ENCODE measurements at regions not wholly inside any gene's neighbourhood (a gene's known extent, or its start where the extent isn't known, plus 50 kb on each side); places are given as distances from the start of the nearest gene placed in this dataset.

DNA sequence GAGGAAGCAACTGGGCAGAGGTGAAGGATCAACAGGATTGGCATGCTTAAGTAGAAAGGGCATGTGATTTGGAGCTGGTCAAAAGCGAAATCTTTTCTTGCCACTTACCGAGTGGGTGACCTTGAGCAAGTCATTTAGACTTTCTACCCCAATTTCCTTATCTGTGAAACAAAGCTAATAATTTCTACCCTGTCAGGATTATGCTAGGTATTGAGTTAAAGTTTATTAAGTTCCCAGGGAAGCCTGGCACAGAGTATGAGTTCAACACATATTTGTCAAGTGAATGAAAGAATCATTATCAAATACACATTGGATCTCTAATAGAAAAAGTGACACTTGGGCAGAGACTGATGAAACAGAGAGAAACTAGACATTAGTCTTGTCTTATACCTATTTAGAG lies 66.4 kb upstream of the FRMD4B start:
- Histone ChIP-seq H3K27ac (ENCODE audit: low read depth, low read length) (no peak overlapping the region), H3K9ac (ENCODE audit: low read length) (no peak overlapping the region), H3K4me3 (ENCODE audit: low read length) (no peak overlapping the region)

GRCh38 chr3:69451594-69451993 lies 65.7 kb upstream of the FRMD4B start:
- no peak overlapping the region for H3K27ac ChIP-seq (ENCODE audit: low read depth, low read length)
- H3K4me1 ChIP-seq (ENCODE audit: control insufficient read depth, insufficient read depth, low read length) = peaks cover 3% of the 10 kb centered on the region
- no peak overlapping the region for H3K4me3 ChIP-seq (ENCODE audit: low read length)
- H3K36me3 ChIP-seq (ENCODE audit: control insufficient read depth, insufficient read depth, low read length) = no peaks in the 10 kb centered on the region
- no peaks in the 10 kb centered on the region for H3K27me3 ChIP-seq (ENCODE audit: control insufficient read depth, insufficient read depth, low read length)
- no peak overlapping the region for H3K9ac ChIP-seq (ENCODE audit: low read length)

More for the DNA sequence above, 66.4 kb upstream of the FRMD4B start:
- H3K4me1 ChIP-seq (ENCODE audit: control insufficient read depth, insufficient read depth, low read length) = peaks cover 3% of the 10 kb centered on the region
- no peaks in the 10 kb centered on the region for H3K36me3 ChIP-seq (ENCODE audit: control insufficient read depth, insufficient read depth, low read length)
- no peaks in the 10 kb centered on the region for H3K27me3 ChIP-seq (ENCODE audit: control insufficient read depth, insufficient read depth, low read length)

GRCh38 chr3:69448877-69449276 lies 63.0 kb upstream of the FRMD4B start:
- Histone ChIP-seq H3K4me3 (ENCODE audit: low read length) (no peak overlapping the region), H3K36me3 (ENCODE audit: control insufficient read depth, insufficient read depth, low read length) (no peaks in the 10 kb centered on the region), H3K4me1 (ENCODE audit: control insufficient read depth, insufficient read depth, low read length) (peaks cover 3% of the 10 kb centered on the region), H3K27me3 (ENCODE audit: control insufficient read depth, insufficient read depth, low read length) (no peaks in the 10 kb centered on the region), H3K27ac (ENCODE audit: low read depth, low read length) (no peak overlapping the region), H3K9ac (ENCODE audit: low read length) (no peak overlapping the region)

GRCh38 chr3:69446402-69447072 lies 60.6 kb upstream of the FRMD4B start:
- H3K36me3 ChIP-seq (ENCODE audit: control insufficient read depth, insufficient read depth, low read length) = no peaks in the 10 kb centered on the region
- H3K27me3 ChIP-seq (ENCODE audit: control insufficient read depth, insufficient read depth, low read length) = no peaks in the 10 kb centered on the region
- no peak overlapping the region for H3K9ac ChIP-seq (ENCODE audit: low read length)
- peaks cover 5% of the 10 kb centered on the region for H3K4me1 ChIP-seq (ENCODE audit: control insufficient read depth, insufficient read depth, low read length)
- no peak overlapping the region for H3K27ac ChIP-seq (ENCODE audit: low read depth, low read length)
- no peak overlapping the region for H3K4me3 ChIP-seq (ENCODE audit: low read length)

DNA sequence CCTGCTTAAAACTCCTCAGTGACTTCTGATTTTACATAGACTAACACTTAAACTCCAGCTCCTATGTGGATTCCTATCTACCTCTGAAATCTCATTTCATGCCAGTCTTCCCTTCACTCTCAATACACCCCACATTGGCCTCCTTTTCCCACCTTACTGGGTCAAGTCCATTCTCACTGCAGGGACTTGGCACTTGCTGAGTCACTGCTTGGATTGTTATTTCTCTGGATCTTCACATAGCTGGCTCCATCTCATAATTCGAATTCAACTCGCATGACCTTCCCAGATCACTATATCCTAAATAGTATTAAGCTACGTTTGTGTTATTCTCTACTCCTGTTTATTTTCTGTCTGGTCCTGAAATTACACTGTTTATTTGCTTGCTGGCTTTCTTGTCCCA lies 59.6 kb upstream of the FRMD4B start:
- H3K27ac ChIP-seq (ENCODE audit: low read depth, low read length) = no peak overlapping the region
- H3K4me3 ChIP-seq (ENCODE audit: low read length) = no peak overlapping the region
- no peak overlapping the region for H3K9ac ChIP-seq (ENCODE audit: low read length)
- no peaks in the 10 kb centered on the region for H3K36me3 ChIP-seq (ENCODE audit: control insufficient read depth, insufficient read depth, low read length)
- no peaks in the 10 kb centered on the region for H3K27me3 ChIP-seq (ENCODE audit: control insufficient read depth, insufficient read depth, low read length)
- H3K4me1 ChIP-seq (ENCODE audit: control insufficient read depth, insufficient read depth, low read length) = peaks cover 2% of the 10 kb centered on the region

DNA sequence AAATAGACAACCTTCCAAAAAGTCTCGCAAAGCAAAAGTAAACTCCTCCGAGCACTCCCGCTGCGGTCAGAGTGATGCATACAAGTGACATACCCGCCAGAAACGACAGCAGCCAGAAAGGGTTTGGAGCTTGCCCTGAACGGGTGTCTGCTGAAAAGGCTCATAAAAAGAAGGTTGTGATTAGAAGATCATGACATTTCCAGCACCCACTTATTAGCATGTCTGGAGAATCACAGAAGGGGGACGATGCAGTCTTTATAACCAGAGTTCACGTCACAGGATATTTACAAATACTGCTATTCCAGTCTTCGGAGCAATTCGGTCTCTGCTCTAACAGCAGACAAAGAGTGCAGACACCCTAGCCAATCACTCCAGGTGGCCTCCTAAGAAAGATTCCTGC lies 59.1 kb upstream of the FRMD4B start:
- H3K4me1 ChIP-seq (ENCODE audit: control insufficient read depth, insufficient read depth, low read length) = peaks cover 2% of the 10 kb centered on the region
- no peak overlapping the region for H3K9ac ChIP-seq (ENCODE audit: low read length)
- peak overlapping the region; percentile 46 for H3K4me3 ChIP-seq (ENCODE audit: low read length)
- H3K27me3 ChIP-seq (ENCODE audit: control insufficient read depth, insufficient read depth, low read length) = no peaks in the 10 kb centered on the region
- H3K36me3 ChIP-seq (ENCODE audit: control insufficient read depth, insufficient read depth, low read length) = no peaks in the 10 kb centered on the region
- H3K27ac ChIP-seq (ENCODE audit: low read depth, low read length) = no peak overlapping the region

GRCh38 chr3:69443457-69443920 lies 57.6 kb upstream of the FRMD4B start:
- no peak overlapping the region for H3K27ac ChIP-seq (ENCODE audit: low read depth, low read length)
- no peaks in the 10 kb centered on the region for H3K27me3 ChIP-seq (ENCODE audit: control insufficient read depth, insufficient read depth, low read length)
- H3K36me3 ChIP-seq (ENCODE audit: control insufficient read depth, insufficient read depth, low read length) = no peaks in the 10 kb centered on the region

GRCh38 chr3:69442771-69443311 lies 57.0 kb upstream of the FRMD4B start:
- Histone ChIP-seq H3K36me3 (ENCODE audit: control insufficient read depth, insufficient read depth, low read length) (no peaks in the 10 kb centered on the region), H3K27ac (ENCODE audit: low read depth, low read length) (no peak overlapping the region), H3K9ac (ENCODE audit: low read length) (no peak overlapping the region), H3K4me3 (ENCODE audit: low read length) (no peak overlapping the region), H3K27me3 (ENCODE audit: control insufficient read depth, insufficient read depth, low read length) (no peaks in the 10 kb centered on the region), H3K4me1 (ENCODE audit: control insufficient read depth, insufficient read depth, low read length) (peaks cover 2% of the 10 kb centered on the region)

More at GRCh38 chr3:69443457-69443920, 57.6 kb upstream of the FRMD4B start:
- Histone ChIP-seq H3K4me1 (ENCODE audit: control insufficient read depth, insufficient read depth, low read length) (peaks cover 2% of the 10 kb centered on the region), H3K4me3 (ENCODE audit: low read length) (no peak overlapping the region), H3K9ac (ENCODE audit: low read length) (no peak overlapping the region)

GRCh38 chr3:69441732-69442131 lies 55.8 kb upstream of the FRMD4B start:
- no peaks in the 10 kb centered on the region for H3K27me3 ChIP-seq (ENCODE audit: control insufficient read depth, insufficient read depth, low read length)
- H3K9ac ChIP-seq (ENCODE audit: low read length) = no peak overlapping the region
- H3K4me1 ChIP-seq (ENCODE audit: control insufficient read depth, insufficient read depth, low read length) = peaks cover 2% of the 10 kb centered on the region
- no peak overlapping the region for H3K4me3 ChIP-seq (ENCODE audit: low read length)
- no peaks in the 10 kb centered on the region for H3K36me3 ChIP-seq (ENCODE audit: control insufficient read depth, insufficient read depth, low read length)
- no peak overlapping the region for H3K27ac ChIP-seq (ENCODE audit: low read depth, low read length)

- H3K36me3 ChIP-seq (ENCODE audit: control insufficient read depth, insufficient read depth, low read length) = no peaks in the 10 kb centered on the region
- H3K4me1 ChIP-seq (ENCODE audit: control insufficient read depth, insufficient read depth, low read length) = peaks cover 2% of the 10 kb centered on the region
- H3K27me3 ChIP-seq (ENCODE audit: control insufficient read depth, insufficient read depth, low read length) = no peaks in the 10 kb centered on the region
- H3K27ac ChIP-seq (ENCODE audit: low read depth, low read length) = no peak overlapping the region
- no peak overlapping the region for H3K4me3 ChIP-seq (ENCODE audit: low read length)
- H3K9ac ChIP-seq (ENCODE audit: low read length) = no peak overlapping the region
Measured at GRCh38 chr3:69441040-69441439, 55.2 kb upstream of the FRMD4B start.

DNA sequence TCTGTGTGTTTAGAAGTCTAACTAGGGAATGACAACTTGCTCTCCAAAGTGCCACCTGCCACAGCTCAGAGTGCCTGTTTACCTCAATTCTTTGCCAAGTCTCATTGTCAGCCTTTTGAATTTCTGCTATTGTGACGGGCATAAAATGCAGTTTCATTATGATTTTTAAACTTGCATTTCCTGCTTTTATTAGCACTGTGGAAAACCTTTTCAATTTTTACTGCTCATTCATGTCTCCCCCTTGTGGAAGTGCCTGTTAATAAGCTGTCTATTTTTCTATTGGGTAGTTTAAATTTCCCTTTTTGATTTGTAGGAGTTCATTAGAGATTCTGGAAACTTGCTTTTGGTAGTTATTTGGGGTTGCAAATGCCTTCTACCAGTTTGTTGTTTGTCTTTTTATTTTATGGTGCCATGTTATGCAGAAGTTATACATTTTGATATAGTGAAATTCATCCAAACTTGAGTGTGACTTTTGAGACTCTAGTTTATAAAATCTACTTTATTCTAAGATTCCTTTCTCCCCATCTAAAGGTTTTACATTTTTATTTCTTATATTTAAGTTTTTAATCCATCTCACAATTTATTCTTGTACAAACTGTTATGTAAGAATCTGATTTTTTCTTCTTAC lies 53.9 kb upstream of the FRMD4B start:
- H3K4me1 ChIP-seq (ENCODE audit: control insufficient read depth, insufficient read depth, low read length) = peaks cover 2% of the 10 kb centered on the region
- H3K27me3 ChIP-seq (ENCODE audit: control insufficient read depth, insufficient read depth, low read length) = no peaks in the 10 kb centered on the region
- no peak overlapping the region for H3K27ac ChIP-seq (ENCODE audit: low read depth, low read length)
- no peaks in the 10 kb centered on the region for H3K36me3 ChIP-seq (ENCODE audit: control insufficient read depth, insufficient read depth, low read length)
- peak overlapping the region; percentile 15 for H3K4me3 ChIP-seq (ENCODE audit: low read length)
- no peak overlapping the region for H3K9ac ChIP-seq (ENCODE audit: low read length)

GRCh38 chr3:69438476-69438875 lies 52.6 kb upstream of the FRMD4B start:
- no peaks in the 10 kb centered on the region for H3K36me3 ChIP-seq (ENCODE audit: control insufficient read depth, insufficient read depth, low read length)
- no peaks in the 10 kb centered on the region for H3K27me3 ChIP-seq (ENCODE audit: control insufficient read depth, insufficient read depth, low read length)
- H3K4me1 ChIP-seq (ENCODE audit: control insufficient read depth, insufficient read depth, low read length) = no peaks in the 10 kb centered on the region
- no peak overlapping the region for H3K27ac ChIP-seq (ENCODE audit: low read depth, low read length)
- no peak overlapping the region for H3K4me3 ChIP-seq (ENCODE audit: low read length)
- H3K9ac ChIP-seq (ENCODE audit: low read length) = no peak overlapping the region

All from rectal smooth muscle tissue (tissue), 1 donor.